IPS-11a (cell line): ENCODE measurements at regions not wholly inside any gene's neighbourhood (a gene's known extent, or its start where the extent isn't known, plus 50 kb on each side); places are given as distances from the start of the nearest gene placed in this dataset.

Source experiments
- H3K4me3 ChIP-seq: one replicate; pipeline ENCODE4 v1.5.1; 2013; ENCODE audit warnings: low read depth, low read length, control low read depth

DNA sequence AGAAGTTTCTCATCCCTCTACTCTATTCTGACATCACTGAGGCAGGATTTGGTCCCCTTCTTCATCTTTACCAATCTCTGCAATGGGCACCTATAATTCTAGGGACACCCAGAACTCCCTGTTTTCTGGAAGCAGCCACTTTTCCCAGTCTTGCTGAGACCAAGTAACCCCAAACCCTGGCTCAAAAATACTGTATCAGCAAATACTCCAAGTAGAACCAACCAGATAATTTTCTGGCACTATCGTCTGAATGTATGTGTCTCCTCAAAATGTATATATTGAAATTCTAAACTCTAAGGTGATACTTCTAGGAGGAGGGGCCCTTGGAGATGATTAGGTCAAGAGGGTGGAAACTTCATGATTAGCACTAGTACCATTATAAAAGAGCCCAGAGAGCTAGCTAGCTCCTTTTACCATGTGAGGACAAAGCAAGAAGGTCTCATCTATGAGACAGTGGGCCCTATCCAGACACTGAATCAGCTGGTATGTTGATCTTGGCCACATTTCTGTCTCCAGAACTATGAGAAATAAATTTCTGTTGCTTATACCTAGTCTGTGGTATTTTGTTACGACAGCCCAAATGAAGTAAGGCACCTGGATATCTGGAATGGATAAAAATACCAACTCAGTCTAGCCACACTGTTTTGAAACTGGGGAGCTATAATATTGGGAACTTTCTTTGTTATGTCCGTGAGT lies 464.4 kb downstream of the CDH11 start:
- H3K4me3 ChIP-seq: no peak overlapping the region

DNA sequence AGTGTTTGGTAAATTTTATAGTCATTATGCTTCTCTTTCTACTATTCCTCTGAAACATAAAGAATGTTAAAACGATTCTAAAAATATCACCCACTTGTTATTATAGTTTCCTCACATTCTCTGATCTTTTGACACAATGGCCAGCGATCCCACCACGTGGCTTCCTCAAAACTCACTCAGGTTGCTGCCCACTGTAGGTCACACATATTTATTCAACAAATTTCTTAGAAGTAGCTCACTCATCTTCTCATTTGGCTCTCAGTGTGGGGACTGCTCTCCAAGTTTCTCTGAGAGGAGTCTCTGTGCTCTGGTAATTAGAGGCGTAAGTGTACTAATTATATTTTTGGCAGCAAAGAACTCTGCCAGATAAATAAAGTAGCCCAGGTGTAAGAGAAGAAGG lies 465.4 kb downstream of the CDH11 start:
- no peak overlapping the region for H3K4me3 ChIP-seq

DNA sequence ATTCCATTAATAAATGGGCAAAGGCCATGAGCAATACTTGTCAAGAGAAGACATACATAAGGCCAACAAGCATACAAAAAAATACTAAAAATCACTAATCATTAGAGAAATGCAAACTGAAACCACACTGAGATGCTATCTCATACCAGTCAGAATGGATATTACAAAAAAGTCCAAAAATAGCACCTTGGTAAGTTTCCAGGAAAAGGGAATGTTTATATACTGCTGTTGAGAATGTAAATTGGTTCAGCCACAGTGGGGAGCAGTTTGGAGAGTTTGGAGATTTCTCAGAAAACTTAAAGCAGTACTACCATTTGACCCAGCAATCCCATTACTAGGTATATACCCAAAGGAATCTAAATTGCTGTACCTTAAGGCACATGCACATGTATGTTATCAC lies 467.7 kb downstream of the CDH11 start:
- no peak overlapping the region for H3K4me3 ChIP-seq

DNA sequence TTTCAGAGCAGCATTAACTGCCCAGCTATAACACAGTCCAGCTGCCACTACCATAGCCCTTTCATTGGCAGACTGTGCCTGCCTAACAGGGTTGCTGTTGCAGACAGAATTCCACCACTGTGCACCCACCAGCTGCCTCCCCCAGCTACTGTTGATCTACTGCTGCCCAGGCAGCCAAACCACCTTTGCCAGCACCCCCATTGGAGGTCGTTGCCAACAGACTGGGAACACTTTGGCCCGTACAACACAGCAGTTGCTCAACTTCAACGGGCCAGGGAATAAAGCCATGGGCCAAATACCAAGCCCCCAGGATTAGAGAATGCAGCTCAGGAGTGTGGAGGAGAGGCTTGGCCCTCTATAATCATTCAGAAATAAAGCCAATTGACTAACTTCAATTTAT lies 473.6 kb downstream of the CDH11 start:
- no peak overlapping the region for H3K4me3 ChIP-seq

DNA sequence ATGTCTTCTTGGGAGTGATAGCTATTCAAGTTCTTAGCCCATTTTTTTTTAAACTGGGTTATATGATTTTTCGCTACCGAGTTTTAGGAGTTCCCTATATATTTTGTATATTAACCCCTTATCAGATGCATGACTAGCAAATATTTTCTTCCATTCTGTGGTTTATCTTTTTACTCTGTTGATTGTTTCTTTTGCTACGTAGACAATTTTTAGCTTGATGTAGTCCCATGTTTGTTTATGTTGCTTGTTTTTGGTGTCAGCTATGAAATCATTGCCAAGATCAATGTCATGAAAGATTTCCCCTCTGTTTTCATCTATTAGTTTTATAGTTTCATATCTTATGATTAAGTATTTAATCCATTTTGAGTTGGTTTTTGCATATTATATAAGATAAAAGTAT lies 480.5 kb downstream of the CDH11 start:
- no peak overlapping the region for H3K4me3 ChIP-seq

GRCh38 chr16:64638766-64639165 lies 483.1 kb downstream of the CDH11 start:
- H3K4me3 ChIP-seq: no peak overlapping the region

- H3K4me3 ChIP-seq: no peak overlapping the region
These were observed 492.2 kb downstream of the CDH11 start for GRCh38 chr16:64629622-64630021.

DNA sequence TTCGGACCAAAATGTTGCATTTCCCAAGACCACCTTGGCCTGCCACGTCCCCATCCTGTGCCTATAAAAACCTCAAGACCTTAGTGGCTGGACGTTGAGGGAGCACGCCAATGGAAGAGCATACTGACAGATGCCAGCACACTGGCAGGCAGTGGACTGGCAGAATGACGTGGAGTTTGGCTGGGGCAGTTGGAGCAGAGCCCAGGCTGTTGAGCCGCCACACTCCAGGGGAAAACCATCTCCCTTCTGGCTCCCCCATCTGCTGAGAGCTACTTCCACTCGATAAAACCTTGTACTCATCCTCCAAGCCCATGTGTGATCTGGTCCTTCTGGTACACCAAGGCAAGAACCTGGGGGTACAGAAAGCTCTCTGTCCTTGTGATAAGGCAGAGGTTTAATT lies 494.1 kb downstream of the CDH11 start:
- H3K4me3 ChIP-seq: no peak overlapping the region

GRCh38 chr16:64627288-64627687 lies 494.6 kb downstream of the CDH11 start:
- H3K4me3 ChIP-seq: no peak overlapping the region

DNA sequence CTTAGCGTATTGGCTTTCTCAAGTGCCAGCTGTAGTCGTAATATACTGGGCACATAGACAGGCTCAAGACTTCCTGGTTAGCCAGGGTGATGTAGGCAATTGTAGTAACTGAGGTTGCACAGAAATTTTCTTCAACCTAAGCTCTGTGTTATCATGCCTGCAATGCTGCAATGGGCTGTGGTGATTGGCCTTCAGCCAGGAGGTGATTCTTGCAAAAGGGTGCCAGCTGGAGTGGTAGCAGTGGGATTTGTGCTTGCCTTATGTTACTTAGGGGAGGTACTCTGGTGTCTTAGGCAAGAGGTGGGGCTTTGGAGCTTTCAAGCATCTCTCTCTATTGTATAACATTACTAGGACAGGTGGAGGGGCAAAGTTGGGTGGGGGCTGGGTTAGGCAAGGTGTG lies 495.1 kb downstream of the CDH11 start:
- no peak overlapping the region for H3K4me3 ChIP-seq

DNA sequence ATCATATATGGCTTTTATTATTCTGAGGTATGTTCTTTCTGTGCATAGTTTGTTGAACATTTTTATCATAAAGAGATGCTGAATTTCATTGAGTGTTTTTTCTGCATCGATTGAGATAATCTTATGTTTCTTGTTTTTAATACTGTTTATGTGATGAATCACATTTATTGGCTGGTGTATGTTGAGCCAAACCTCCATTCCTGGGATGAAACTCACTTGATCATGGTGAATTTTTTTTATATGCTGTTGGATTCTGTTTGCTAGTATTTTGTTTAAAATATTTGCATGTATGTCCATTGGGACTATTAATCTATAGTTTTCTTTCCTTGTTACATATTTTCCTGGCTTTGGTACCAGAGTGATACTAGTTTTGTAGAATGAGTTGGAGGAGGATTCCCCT lies 500.2 kb downstream of the CDH11 start:
- H3K4me3 ChIP-seq: no peak overlapping the region

GRCh38 chr16:64617836-64618476 lies 503.9 kb downstream of the CDH11 start:
- no peak overlapping the region for H3K4me3 ChIP-seq

GRCh38 chr16:64615630-64616280 lies 506.1 kb downstream of the CDH11 start:
- no peak overlapping the region for H3K4me3 ChIP-seq

DNA sequence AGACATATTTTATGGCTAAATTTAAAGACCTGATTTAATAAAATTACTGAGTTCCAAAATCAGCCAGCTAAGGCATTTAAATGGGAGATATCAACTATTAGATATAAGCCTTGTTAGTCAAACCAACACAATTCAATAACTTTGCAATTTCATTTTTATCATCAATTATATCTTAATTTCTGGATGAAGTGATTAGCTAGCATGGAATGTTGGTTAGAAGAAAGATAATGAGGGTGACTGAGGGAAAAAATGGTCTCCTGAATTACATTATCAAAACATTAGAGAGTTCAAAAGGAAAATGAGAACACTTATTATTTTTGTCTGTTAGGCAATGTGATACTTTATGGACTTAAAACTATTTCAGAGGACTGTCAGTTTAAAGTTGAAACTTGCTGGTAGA lies 525.7 kb downstream of the CDH11 start:
- no peak overlapping the region for H3K4me3 ChIP-seq

- no peak overlapping the region for H3K4me3 ChIP-seq
These were observed 531.4 kb downstream of the CDH11 start for GRCh38 chr16:64590513-64590912.

GRCh38 chr16:64589836-64590235 lies 532.0 kb downstream of the CDH11 start:
- H3K4me3 ChIP-seq: no peak overlapping the region

DNA sequence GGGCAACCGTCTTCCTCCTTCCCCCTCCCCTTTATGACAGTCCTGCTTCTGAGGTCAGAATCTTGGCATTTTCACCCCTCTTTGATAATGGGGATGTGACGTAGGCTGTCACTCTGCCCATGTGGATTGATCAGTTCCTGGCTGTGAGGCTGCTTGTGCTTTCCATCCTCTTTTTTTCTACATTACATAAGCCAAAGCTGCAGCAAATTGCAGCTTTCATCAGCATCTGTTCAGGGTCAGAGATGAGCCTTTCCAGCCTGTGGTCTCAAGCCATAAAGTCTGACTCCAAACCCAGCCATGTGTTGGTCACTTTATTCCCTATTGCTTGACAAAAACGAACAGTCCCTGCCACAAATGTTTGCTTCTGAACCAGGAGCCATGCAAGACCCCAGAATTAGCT lies 535.1 kb downstream of the CDH11 start:
- no peak overlapping the region for H3K4me3 ChIP-seq

DNA sequence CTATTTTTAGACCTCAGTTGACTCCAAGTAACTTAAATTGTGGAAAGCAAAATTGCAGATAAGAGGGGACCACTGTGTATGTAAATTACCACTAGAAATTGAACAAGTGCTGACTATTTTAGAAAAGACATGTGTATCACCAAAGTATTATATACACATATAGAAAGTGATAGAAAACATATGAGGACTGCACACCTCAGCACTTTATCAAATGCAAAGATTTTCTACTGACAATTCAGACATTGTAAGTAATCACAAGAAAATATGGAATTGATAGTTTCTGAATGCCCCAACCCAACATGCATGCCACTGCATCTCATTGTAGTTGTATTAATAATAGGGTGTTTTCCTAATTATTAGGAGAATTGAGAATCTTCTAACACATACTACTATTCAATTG lies 536.5 kb downstream of the CDH11 start:
- H3K4me3 ChIP-seq: no peak overlapping the region

GRCh38 chr16:64580558-64580957 lies 541.3 kb downstream of the CDH11 start:
- H3K4me3 ChIP-seq: no peak overlapping the region

DNA sequence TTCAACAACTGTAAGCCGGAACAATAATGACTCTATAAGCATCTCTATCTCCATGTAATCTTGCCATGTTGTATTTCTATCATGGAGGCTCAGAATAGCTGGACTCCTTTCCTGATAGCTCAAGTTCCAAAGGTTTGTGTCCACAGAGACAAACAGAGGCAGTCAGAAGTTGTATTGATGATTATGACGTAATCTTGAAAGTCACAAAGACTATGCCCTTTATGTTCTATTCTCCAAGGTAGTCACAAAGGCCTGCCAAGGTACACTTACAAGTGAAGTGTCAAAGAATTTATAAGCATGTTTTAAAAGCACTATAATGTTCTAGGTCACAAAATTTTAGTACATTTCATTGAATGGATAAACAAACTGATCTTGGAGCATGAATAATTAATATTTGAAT lies 542.2 kb downstream of the CDH11 start:
- no peak overlapping the region for H3K4me3 ChIP-seq

- H3K4me3 ChIP-seq: no peak overlapping the region
These were observed 576.1 kb downstream of the CDH11 start for GRCh38 chr16:64545768-64546167.

GRCh38 chr16:64544859-64545258 lies 577.0 kb downstream of the CDH11 start:
- H3K4me3 ChIP-seq: no peak overlapping the region
